Endothelial cell of umbilical vein (primary cell): ENCODE measurements at regions not wholly inside any gene's neighbourhood (a gene's known extent, or its start where the extent isn't known, plus 50 kb on each side); places are given as distances from the start of the nearest gene placed in this dataset.

Source experiments
- BruUV-seq: library from RNA; stranded (reverse); fragments of 400-500 nt; replicated peaks from 2 replicates; lab custom pipeline; 2021; lab: Mats Ljungman, UMichigan
- CTCF ChIA-PET: fragments of 300-600, 350-600 bp; sonication (Branson Sonifier 250); formaldehyde crosslinking; loops from one replicate; lab custom pipeline; 2021; ENCODE audit warnings: antibody characterized with exemption, inconsistent platforms; lab: Charles Lee
- POLR2A ChIA-PET: fragments of 300-600, 350-600 bp; sonication (Branson Sonifier 250); formaldehyde crosslinking; loops from one replicate; lab custom pipeline; 2021; ENCODE audit warnings: antibody characterized with exemption, inconsistent platforms; lab: Charles Lee
- DNase-seq: peaks from one replicate; pipeline ENCODE4 v3.0.0-alpha.2; 2011; ENCODE audit warnings: low read depth, low spot score
- FAIRE-seq: peaks from 2 replicates; lab custom pipeline; 2011; peaks lifted over from hg19 to GRCh38; lab: Jason Lieb, UNC
- H2AFZ ChIP-seq: 2 replicates; pipeline ENCODE4 v1.6.0; 2012; ENCODE audit warnings: low read depth, low read length, control low read depth, inconsistent platforms
- H3K27ac ChIP-seq: 2 replicates; pipeline ENCODE4 v1.5.1; 2011; ENCODE audit warnings: low read depth, mild to moderate bottlenecking, control low read depth, low read length, moderate library complexity; ENCODE audit not compliant: insufficient read depth
- H3K27me3 ChIP-seq, 2 experiments: 2 replicates each; pipeline versions ENCODE4 v1.6.0 to v1.6.1; 2011; ENCODE audit warnings: low read length in 2 of 2, mixed read lengths in 1 of 2; ENCODE audit not compliant: control insufficient read depth in 2 of 2, insufficient read depth in 2 of 2
- H3K36me3 ChIP-seq, 2 experiments: 2 replicates in 1 of 2; 3 replicates in 1 of 2; pipeline ENCODE4 v1.5.1; 2011; ENCODE audit warnings: low read length in 2 of 2, mild to moderate bottlenecking in 1 of 2, moderate library complexity in 1 of 2; ENCODE audit not compliant: control insufficient read depth in 2 of 2, insufficient read depth in 2 of 2; ENCODE audit errors: extremely low read depth in 1 of 2
- H3K4me1 ChIP-seq: 3 replicates; pipeline ENCODE4 v1.5.1; 2011; ENCODE audit warnings: mild to moderate bottlenecking, low read length; ENCODE audit not compliant: control insufficient read depth, insufficient read depth; ENCODE audit errors: extremely low read depth
- H3K4me2 ChIP-seq: 2 replicates; pipeline ENCODE4 v1.6.1; 2011; ENCODE audit warnings: low read length, control low read depth, mixed read lengths; ENCODE audit not compliant: insufficient read depth
- H3K4me3 ChIP-seq, 3 experiments: fragments of 200-600 bp in 1 of 3; sonication (generic), shearing (Covaris generic) in 1 of 3; replicated peaks in 1 of 3; 2 replicates each; pipeline ENCODE4 v1.5.1; 2011 to 2016; ENCODE audit warnings: control low read depth in 3 of 3, low read length in 3 of 3, mild to moderate bottlenecking in 2 of 3, inconsistent platforms in 1 of 3, low read depth in 1 of 3, moderate library complexity in 1 of 3; ENCODE audit not compliant: insufficient read depth in 1 of 3
- H3K79me2 ChIP-seq: 2 replicates; pipeline ENCODE4 v1.6.0; 2012; ENCODE audit warnings: low read length, inconsistent platforms; ENCODE audit not compliant: control insufficient read depth, insufficient read depth
- H3K9ac ChIP-seq: replicated peaks from 2 replicates; pipeline ENCODE3; 2011; ENCODE audit warnings: low read length, control low read depth; ENCODE audit not compliant: insufficient read depth; ENCODE audit errors: extremely low read depth
- H3K9me1 ChIP-seq: replicated peaks from 3 replicates; pipeline ENCODE4 v1.6.0; 2011; ENCODE audit warnings: mild to moderate bottlenecking, low read length; ENCODE audit not compliant: control insufficient read depth, insufficient read depth; ENCODE audit errors: extremely low read depth
- H3K9me3 ChIP-seq: replicated peaks from 2 replicates; pipeline ENCODE4 v1.5.1; 2012; ENCODE audit warnings: low read length, inconsistent platforms; ENCODE audit not compliant: control insufficient read depth, insufficient read depth
- H4K20me1 ChIP-seq: replicated peaks from 2 replicates; pipeline ENCODE3; 2011; ENCODE audit warnings: mild to moderate bottlenecking, low read length; ENCODE audit not compliant: control insufficient read depth, insufficient read depth; ENCODE audit errors: extremely low read depth
- EZH2 ChIP-seq: IDR thresholded peaks from 2 replicates; pipeline ENCODE4 v1.6.1; 2012; ENCODE audit warnings: borderline replicate concordance, low read depth, mild to moderate bottlenecking, moderate library complexity, low read length, inconsistent platforms; ENCODE audit not compliant: severe bottlenecking
- FOS ChIP-seq: IDR thresholded peaks from 2 replicates; pipeline ENCODE4 v1.6.1; 2011; ENCODE audit warnings: mild to moderate bottlenecking, low read length, moderate library complexity, borderline replicate concordance; ENCODE audit not compliant: insufficient read depth
- GATA2 ChIP-seq: IDR thresholded peaks from 2 replicates; pipeline ENCODE4 v1.7.0; 2011; ENCODE audit warnings: low read depth, mild to moderate bottlenecking, moderate library complexity, mixed read lengths, low read length; ENCODE audit not compliant: insufficient read length, insufficient read depth
- JUN ChIP-seq: IDR thresholded peaks from 2 replicates; pipeline ENCODE4 v1.6.1; 2011; ENCODE audit warnings: borderline replicate concordance, low read depth; ENCODE audit not compliant: insufficient read length, insufficient read depth
- MAX ChIP-seq: IDR thresholded peaks from 2 replicates; pipeline ENCODE4 v1.6.1; 2011; ENCODE audit not compliant: insufficient read depth, insufficient read length
- MYC ChIP-seq: IDR thresholded peaks from one replicate; pipeline ENCODE4 v1.6.1; 2011; ENCODE audit warnings: mild to moderate bottlenecking, low read depth, low read length
- POLR2A ChIP-seq: IDR thresholded peaks from 2 replicates; pipeline ENCODE4 v1.6.1; 2012; ENCODE audit warnings: low read depth, mild to moderate bottlenecking, control low read depth, low read length
- POLR2AphosphoS5 ChIP-seq: IDR thresholded peaks from 2 replicates; pipeline ENCODE4 v1.6.1; 2012; ENCODE audit warnings: low read depth, mild to moderate bottlenecking, control low read depth, low read length, moderate library complexity; ENCODE audit not compliant: insufficient read depth
- dilution Hi-C: fragments of 300-500 bp; cut with MboI; formaldehyde crosslinking; loops from one replicate; pipeline ENCODE4 v1.15.0; 2019; ENCODE audit warnings: low sequenced_read_pairs; ENCODE audit not compliant: extremely low pct_ligation_motif_present
- intact Hi-C: fragments of 100-400 bp; cut with micrococcal nuclease; formaldehyde crosslinking; loops from one replicate; pipeline ENCODE4 v1.10.0; 2022
- TF ChIP-seq, protein P1 (sequence below), 2 donors: IDR thresholded peaks; 1 replicate in 1 of 2; 2 replicates in 1 of 2; pipeline ENCODE4 v1.5.1; 2011; ENCODE audit warnings: low read length in 2 of 2, mild to moderate bottlenecking in 2 of 2, moderate library complexity in 2 of 2, control low read depth in 1 of 2, inconsistent platforms in 1 of 2, low read depth in 1 of 2; ENCODE audit not compliant: insufficient read depth in 1 of 2; ENCODE audit errors: extremely low read depth in 1 of 2

DNA sequence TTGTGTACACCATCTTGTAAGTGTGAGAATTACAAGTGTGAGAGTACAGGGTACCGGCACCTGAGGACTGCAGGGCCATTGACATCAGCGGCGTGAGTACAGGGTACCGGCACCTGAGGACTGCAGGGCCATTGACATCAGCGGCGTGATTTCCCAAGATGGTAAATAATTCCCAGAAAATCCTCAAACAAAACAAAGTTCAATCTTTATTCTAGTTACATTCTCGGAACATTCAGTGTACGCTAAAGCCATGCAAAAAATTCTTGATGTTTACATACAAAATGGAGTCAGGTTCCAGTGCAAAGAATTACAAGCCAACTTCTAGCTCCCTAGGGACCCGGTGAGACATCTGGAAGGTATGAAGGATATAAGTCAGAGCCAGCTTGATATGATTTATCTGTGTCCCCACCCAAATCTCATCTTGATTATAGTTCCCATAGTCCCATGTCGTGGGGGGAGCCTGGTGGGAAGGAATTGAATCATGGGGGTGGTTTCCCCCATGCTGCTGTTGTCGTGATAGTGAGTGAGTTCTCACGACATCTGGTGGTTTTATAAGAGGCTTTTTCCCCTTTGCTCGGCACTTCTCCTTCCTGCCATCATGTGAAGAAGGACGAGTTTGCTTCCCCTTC, 172.7 kb downstream of the TTLL2 start:
- Histone ChIP-seq H3K9me1 (no peaks in the 10 kb centered on the region), H3K79me2 (no peaks in the 10 kb centered on the region), H3K4me3 (no peak overlapping the region), H3K9me3 (no peaks in the 10 kb centered on the region), H4K20me1 (no peaks in the 10 kb centered on the region), H3K9ac (no peak overlapping the region), H3K4me2 (no peak overlapping the region), H3K27me3 (no peaks in the 10 kb centered on the region), H3K36me3 (no peaks in the 10 kb centered on the region), H2AFZ (no peak overlapping the region), H3K4me1 (no peaks in the 10 kb centered on the region), H3K27ac (no peak overlapping the region)
- no TSS peak for BruUV-seq
- ChIA-PET POLR2A (no interaction called here), CTCF (interaction anchor here (1.1 kb wide), 1 partner anchor 11 kb away, joined by 3 read pairs; no protein-coding TSS in a partner anchor)
- TF ChIP-seq, protein P1, sequence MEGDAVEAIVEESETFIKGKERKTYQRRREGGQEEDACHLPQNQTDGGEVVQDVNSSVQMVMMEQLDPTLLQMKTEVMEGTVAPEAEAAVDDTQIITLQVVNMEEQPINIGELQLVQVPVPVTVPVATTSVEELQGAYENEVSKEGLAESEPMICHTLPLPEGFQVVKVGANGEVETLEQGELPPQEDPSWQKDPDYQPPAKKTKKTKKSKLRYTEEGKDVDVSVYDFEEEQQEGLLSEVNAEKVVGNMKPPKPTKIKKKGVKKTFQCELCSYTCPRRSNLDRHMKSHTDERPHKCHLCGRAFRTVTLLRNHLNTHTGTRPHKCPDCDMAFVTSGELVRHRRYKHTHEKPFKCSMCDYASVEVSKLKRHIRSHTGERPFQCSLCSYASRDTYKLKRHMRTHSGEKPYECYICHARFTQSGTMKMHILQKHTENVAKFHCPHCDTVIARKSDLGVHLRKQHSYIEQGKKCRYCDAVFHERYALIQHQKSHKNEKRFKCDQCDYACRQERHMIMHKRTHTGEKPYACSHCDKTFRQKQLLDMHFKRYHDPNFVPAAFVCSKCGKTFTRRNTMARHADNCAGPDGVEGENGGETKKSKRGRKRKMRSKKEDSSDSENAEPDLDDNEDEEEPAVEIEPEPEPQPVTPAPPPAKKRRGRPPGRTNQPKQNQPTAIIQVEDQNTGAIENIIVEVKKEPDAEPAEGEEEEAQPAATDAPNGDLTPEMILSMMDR (IDR thresholded peaks at IDR 0.05; ENCODE audit: extremely low read depth in 1 of 2, insufficient read depth in 1 of 2, low read depth in 1 of 2, low read length in 2 of 2): no peak
- TF ChIP-seq FOS (no peak), GATA2 (no peak), MAX (no peak), JUN (no peak), POLR2A (no peak), EZH2 (no peak), MYC (no peak), POLR2AphosphoS5 (no peak)
- no peak for DNase-seq
- dilution Hi-C loops: no loop called here
- FAIRE-seq: no peak
- intact Hi-C loops: no loop called here
